ENCODE measurements at regions not wholly inside any gene's neighbourhood (a gene's known extent, or its start where the extent isn't known, plus 50 kb on each side); places are given as distances from the start of the nearest gene placed in this dataset.

DNA sequence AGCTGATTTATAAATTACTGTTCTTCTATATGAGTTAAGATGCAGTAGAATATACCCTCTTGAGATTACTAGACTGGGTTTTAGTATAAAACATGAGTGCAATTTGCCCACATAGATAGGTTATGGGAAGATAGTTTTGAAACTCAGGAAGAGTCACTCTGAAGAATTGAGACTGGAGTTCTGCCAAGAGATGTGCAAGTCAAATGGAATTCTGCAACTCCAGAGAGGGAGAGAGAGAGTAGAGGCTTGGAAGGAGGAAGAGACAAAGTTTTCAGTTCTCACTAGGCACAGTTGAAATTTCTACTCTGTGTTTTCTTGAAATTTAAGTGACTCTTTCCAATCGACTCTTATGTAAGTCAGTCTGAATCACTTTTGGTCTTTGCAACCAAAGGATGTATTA lies 878.8 kb downstream of the TSN start:
- no peak for DNase-seq (ENCODE audit: low spot score)
- TF ChIP-seq, protein P1, sequence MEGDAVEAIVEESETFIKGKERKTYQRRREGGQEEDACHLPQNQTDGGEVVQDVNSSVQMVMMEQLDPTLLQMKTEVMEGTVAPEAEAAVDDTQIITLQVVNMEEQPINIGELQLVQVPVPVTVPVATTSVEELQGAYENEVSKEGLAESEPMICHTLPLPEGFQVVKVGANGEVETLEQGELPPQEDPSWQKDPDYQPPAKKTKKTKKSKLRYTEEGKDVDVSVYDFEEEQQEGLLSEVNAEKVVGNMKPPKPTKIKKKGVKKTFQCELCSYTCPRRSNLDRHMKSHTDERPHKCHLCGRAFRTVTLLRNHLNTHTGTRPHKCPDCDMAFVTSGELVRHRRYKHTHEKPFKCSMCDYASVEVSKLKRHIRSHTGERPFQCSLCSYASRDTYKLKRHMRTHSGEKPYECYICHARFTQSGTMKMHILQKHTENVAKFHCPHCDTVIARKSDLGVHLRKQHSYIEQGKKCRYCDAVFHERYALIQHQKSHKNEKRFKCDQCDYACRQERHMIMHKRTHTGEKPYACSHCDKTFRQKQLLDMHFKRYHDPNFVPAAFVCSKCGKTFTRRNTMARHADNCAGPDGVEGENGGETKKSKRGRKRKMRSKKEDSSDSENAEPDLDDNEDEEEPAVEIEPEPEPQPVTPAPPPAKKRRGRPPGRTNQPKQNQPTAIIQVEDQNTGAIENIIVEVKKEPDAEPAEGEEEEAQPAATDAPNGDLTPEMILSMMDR (IDR thresholded peaks at IDR 0.05) = no peak
- H3K4me3 ChIP-seq = no peak overlapping the region
- H3K27ac ChIP-seq = no peak overlapping the region

DNA sequence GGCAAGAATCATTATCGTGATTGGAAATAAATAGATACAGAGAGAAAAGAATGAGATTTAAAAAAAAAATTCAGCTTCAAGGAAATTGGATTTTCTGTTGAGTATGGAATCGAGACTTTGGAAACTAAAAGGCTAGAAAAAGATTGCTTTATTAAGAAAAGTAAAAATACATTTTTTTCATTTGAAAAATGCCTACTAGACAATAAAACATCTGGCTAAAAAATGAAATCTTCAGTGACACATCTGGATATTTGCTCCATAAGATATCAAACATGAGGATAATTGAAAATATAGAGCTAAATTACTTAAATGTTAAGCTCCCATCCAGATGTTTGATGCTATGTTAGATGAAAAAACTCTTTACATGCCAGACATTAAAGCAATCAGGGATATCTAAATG lies 879.5 kb downstream of the TSN start:
- no peak overlapping the region for H3K27ac ChIP-seq
- no peak for DNase-seq (ENCODE audit: low spot score)
- TF ChIP-seq, protein P1 (IDR thresholded peaks at IDR 0.05) = no peak
- no peak overlapping the region for H3K4me3 ChIP-seq

DNA sequence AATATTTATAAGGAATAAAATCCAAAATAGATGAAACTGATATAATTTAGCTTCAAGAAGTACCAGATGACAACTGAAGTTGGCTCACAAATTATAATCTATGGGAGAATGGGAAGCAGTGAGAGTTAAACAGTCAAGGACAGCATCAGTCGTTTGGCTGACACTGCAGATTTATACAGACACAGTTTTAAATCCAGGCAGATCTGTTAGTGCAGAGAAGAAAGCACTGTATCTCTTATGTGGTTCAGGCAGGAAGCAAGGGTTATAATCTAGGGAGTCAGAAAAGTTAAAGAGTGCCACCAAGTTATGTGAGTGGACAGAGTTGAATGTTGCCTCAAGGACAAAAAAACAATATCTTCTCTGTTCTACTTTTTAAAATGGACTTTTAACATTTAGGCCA lies 880.2 kb downstream of the TSN start:
- no peak overlapping the region for H3K27ac ChIP-seq
- no peak for DNase-seq (ENCODE audit: low spot score)
- TF ChIP-seq, protein P1 (IDR thresholded peaks at IDR 0.05) = no peak
- H3K4me3 ChIP-seq = no peak overlapping the region

DNA sequence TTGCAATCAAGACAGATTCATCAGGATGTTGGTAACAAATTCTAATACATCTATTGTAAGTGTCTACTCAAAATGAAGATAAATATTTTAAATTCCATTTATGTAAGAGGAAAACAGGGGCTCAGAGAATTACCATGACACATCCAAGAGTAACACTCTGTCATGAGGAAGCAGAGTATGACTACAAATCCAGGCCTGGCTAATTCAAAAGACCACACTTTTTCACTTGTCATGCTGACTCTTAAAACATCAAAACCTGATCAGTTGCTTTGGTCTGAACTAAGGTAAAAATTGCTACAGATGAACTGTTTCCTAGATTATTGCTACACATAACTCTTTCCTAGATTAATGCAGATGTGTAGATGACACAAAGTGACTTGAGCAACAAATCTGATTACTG lies 880.6 kb downstream of the TSN start:
- no peak for DNase-seq (ENCODE audit: low spot score)
- TF ChIP-seq, protein P1 (IDR thresholded peaks at IDR 0.05) = no peak
- H3K4me3 ChIP-seq = no peak overlapping the region
- no peak overlapping the region for H3K27ac ChIP-seq

DNA sequence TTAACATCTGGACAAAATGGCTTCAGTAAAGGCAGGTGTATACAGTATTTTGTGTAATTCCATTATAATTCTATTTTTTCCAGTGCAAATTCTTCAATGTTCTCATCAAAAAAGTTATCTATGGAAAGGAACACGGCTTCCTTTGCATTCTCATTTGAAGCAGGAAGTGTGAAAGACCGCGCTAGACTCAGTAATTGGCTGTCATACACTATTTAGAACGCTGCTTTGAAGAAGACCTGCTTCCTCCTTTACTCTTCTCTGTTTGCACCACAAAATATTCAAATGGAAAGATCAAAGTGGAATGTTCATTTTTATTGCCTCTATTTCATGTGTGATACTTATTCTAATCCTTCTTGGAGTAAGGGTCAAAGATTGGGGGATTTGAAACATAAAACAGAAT lies 883.7 kb downstream of the TSN start:
- H3K4me3 ChIP-seq = no peak overlapping the region
- no peak overlapping the region for H3K27ac ChIP-seq
- TF ChIP-seq, protein P1 (IDR thresholded peaks at IDR 0.05) = no peak
- DNase-seq (ENCODE audit: low spot score) = no peak

DNA sequence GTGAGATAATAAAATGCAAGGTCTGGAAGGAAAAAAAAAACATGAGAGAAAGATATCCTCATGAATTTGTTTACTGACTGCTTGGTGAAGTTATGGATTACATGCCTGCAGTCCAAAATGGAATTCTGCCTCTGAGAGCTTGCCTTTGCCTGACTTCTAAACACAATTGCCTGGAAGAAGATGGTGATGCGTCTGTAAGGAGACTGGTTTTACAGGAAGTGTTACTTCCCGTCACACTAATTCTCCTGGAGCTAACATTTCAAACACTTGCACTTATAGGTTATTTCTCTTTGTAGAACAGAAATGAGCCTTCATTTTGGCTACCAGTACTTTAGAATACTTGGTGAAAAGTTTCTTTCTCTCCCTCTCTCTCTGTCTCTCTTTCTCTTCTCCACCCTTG lies 884.3 kb downstream of the TSN start:
- H3K4me3 ChIP-seq = no peak overlapping the region
- no peak overlapping the region for H3K27ac ChIP-seq
- no peak for DNase-seq (ENCODE audit: low spot score)
- TF ChIP-seq, protein P1 (IDR thresholded peaks at IDR 0.05) = no peak

DNA sequence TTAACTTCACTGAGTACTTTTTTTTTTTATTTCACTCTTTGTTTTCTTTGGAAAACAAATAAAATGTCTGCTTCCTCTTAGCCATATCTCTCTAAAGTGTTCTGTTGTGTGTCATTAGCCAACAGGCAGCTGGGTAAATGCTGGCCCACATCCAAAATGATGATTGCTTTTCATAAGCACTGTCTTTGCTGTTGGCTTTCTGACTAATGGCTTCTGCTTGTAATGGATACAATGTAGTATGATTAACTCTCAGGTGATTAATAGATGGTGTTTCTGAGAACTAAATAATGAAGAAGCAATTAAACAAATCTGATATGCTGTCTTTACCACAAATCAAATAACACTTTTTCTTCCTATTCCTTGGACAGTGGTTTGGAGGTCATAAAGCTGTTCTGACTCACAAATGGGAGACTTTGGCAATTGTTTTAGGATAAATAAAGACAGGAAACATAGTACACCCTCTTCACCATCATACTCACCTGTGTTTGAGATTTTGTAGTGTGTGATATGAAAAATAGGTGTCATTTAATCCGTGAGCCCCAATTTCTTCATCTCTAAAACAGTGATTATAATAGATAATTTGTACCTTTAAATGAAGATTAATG lies 888.4 kb downstream of the TSN start:
- no peak overlapping the region for H3K4me3 ChIP-seq
- no peak overlapping the region for H3K27ac ChIP-seq
- TF ChIP-seq, protein P1 (IDR thresholded peaks at IDR 0.05) = no peak
- DNase-seq (ENCODE audit: low spot score) = no peak
